ENCODE measurements at regions not wholly inside any gene's neighbourhood (a gene's known extent, or its start where the extent isn't known, plus 50 kb on each side); places are given as distances from the start of the nearest gene placed in this dataset.

GRCh38 chr4:178255172-178255571 is 812.9 kb upstream of the AGA start:
- TF ChIP-seq, protein P1, sequence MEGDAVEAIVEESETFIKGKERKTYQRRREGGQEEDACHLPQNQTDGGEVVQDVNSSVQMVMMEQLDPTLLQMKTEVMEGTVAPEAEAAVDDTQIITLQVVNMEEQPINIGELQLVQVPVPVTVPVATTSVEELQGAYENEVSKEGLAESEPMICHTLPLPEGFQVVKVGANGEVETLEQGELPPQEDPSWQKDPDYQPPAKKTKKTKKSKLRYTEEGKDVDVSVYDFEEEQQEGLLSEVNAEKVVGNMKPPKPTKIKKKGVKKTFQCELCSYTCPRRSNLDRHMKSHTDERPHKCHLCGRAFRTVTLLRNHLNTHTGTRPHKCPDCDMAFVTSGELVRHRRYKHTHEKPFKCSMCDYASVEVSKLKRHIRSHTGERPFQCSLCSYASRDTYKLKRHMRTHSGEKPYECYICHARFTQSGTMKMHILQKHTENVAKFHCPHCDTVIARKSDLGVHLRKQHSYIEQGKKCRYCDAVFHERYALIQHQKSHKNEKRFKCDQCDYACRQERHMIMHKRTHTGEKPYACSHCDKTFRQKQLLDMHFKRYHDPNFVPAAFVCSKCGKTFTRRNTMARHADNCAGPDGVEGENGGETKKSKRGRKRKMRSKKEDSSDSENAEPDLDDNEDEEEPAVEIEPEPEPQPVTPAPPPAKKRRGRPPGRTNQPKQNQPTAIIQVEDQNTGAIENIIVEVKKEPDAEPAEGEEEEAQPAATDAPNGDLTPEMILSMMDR (IDR thresholded peaks at IDR 0.05; ENCODE audit: borderline replicate concordance, extremely low read depth, low read length, poor library complexity, severe bottlenecking), result no peak
- no peak for TF ChIP-seq EZH2 (IDR thresholded peaks at IDR 0.05; ENCODE audit: borderline replicate concordance, low read depth, low read length, severe bottlenecking)
